Upper lobe of left lung (tissue), 6 donors: ENCODE measurements at regions not wholly inside any gene's neighbourhood (a gene's known extent, or its start where the extent isn't known, plus 50 kb on each side); places are given as distances from the start of the nearest gene placed in this dataset.

Experiments used
- ATAC-seq, 2 donors: fragments of 200-7000 bp; cut with Tn5 transposase; one replicate each; pipeline ENCODE4 v1.9.1; 2022; ENCODE audit warnings: mild to moderate bottlenecking in 2 of 2, moderate library complexity in 2 of 2; ENCODE audit not compliant: low FRiP score in 2 of 2
- DNase-seq, 2 donors: peaks; one replicate each; pipeline ENCODE4 v3.0.0-alpha.2; 2019 to 2020
- H3K27ac ChIP-seq, 4 donors: fragments of 200-600 bp; sonication (generic); one replicate each; pipeline ENCODE4 v1.5.1; 2016 to 2019
- H3K27me3 ChIP-seq, 4 donors: fragments of 200-600 bp; sonication (generic); one replicate each; pipeline ENCODE4 v1.5.1; 2017 to 2019
- H3K36me3 ChIP-seq, 4 donors: fragments of 200-600 bp; sonication (generic); one replicate each; pipeline ENCODE4 v1.5.1; 2016 to 2019
- H3K4me1 ChIP-seq, 4 donors: fragments of 200-600 bp; sonication (generic); one replicate each; pipeline ENCODE4 v1.5.1; 2018 to 2019
- H3K4me3 ChIP-seq, 4 donors: fragments of 200-600 bp; sonication (generic); one replicate each; pipeline ENCODE4 v1.5.1; 2017 to 2019; ENCODE audit warnings: mild to moderate bottlenecking in 2 of 4, moderate library complexity in 1 of 4
- H3K9me3 ChIP-seq, 4 donors: fragments of 200-600 bp; sonication (generic); one replicate each; pipeline ENCODE4 v1.5.1; 2018 to 2019
- CTCF ChIP-seq, 6 experiments: fragments of 450-650 bp in 4 of 6; fragments of 200-600 bp in 2 of 6; sonication (generic) in 2 of 6; IDR thresholded peaks; one replicate each; pipeline ENCODE4 v1.5.1; 2016 to 2019; ENCODE audit warnings: antibody characterized with exemption in 6 of 6
- EP300 ChIP-seq, 4 donors: sonication (generic); formaldehyde crosslinking; IDR thresholded peaks; one replicate each; pipeline ENCODE4 v1.5.1; 2017; ENCODE audit warnings: antibody characterized with exemption in 4 of 4, control low read depth in 2 of 4
- POLR2A ChIP-seq, 4 donors: fragments of 450-650 bp; IDR thresholded peaks; one replicate each; pipeline ENCODE4 v1.5.1; 2016 to 2017; ENCODE audit warnings: antibody characterized with exemption in 4 of 4, mild to moderate bottlenecking in 2 of 4
- POLR2AphosphoS5 ChIP-seq, 2 donors: sonication (generic); formaldehyde crosslinking; IDR thresholded peaks; one replicate each; pipeline ENCODE4 v1.5.1; 2017; ENCODE audit warnings: antibody characterized with exemption in 2 of 2
- WGBS, 2 donors: methylation state at CpG; one replicate each; pipeline ENCODE4 v1.1.5; 2017 to 2018; 5-methylcytosine and 5-hydroxymethylcytosine counted together
- donor health status: DM: no; HTN: no; CAD: no; lungs with moderate emphysema.
- donor health status: DM: no; HTN: yes; CAD: no; lungs with severe emphysema.

- H3K9me3 ChIP-seq, result no peaks in the 10 kb centered on the region
- ATAC-seq, result no peak
- no peak overlapping the region for H3K4me3 ChIP-seq
- no peaks in the 10 kb centered on the region for H3K36me3 ChIP-seq
- H3K27ac ChIP-seq, result no peak overlapping the region
- no peaks in the 10 kb centered on the region for H3K4me1 ChIP-seq
- no peaks in the 10 kb centered on the region for H3K27me3 ChIP-seq
- DNase-seq, result no peak
- WGBS, 2 donors, result 61 to 67% methylated on average over 3 of the region's 3 CpGs
- TF ChIP-seq POLR2AphosphoS5 (IDR thresholded peaks at IDR 0.05), result no peak
- TF ChIP-seq CTCF (IDR thresholded peaks at IDR 0.05), result no peak
- TF ChIP-seq POLR2A (IDR thresholded peaks at IDR 0.05), result no peak
- no peak for TF ChIP-seq EP300 (IDR thresholded peaks at IDR 0.05)
These were observed 1118.6 kb downstream of the SORCS3 start for GRCh38 chr10:105759669-105760068.

GRCh38 chr10:105758209-105758998 lies 1117.3 kb downstream of the SORCS3 start:
- H3K9me3 ChIP-seq, result no peaks in the 10 kb centered on the region
- DNase-seq (no peak), ATAC-seq (no peak)
- no peaks in the 10 kb centered on the region for H3K36me3 ChIP-seq
- TF ChIP-seq POLR2A (IDR thresholded peaks at IDR 0.05) (no peak), POLR2AphosphoS5 (IDR thresholded peaks at IDR 0.05) (no peak), EP300 (IDR thresholded peaks at IDR 0.05) (no peak), CTCF (IDR thresholded peaks at IDR 0.05) (no peak)
- no peaks in the 10 kb centered on the region for H3K27me3 ChIP-seq
- WGBS, 2 donors, result 85 to 91% methylated on average over 2 of the region's 2 CpGs
- H3K4me1 ChIP-seq, result no peaks in the 10 kb centered on the region
- no peak overlapping the region for H3K27ac ChIP-seq
- no peak overlapping the region for H3K4me3 ChIP-seq

GRCh38 chr10:105757302-105757701 lies 1116.2 kb downstream of the SORCS3 start:
- DNase-seq (no peak), ATAC-seq (no peak)
- no peak overlapping the region for H3K27ac ChIP-seq
- H3K4me1 ChIP-seq, result no peaks in the 10 kb centered on the region
- H3K36me3 ChIP-seq, result no peaks in the 10 kb centered on the region
- WGBS, 2 donors, result 48 to 54% methylated on average over 4 of the region's 4 CpGs
- no peaks in the 10 kb centered on the region for H3K27me3 ChIP-seq
- H3K4me3 ChIP-seq, result no peak overlapping the region
- TF ChIP-seq POLR2AphosphoS5 (IDR thresholded peaks at IDR 0.05) (no peak), CTCF (IDR thresholded peaks at IDR 0.05) (no peak), EP300 (IDR thresholded peaks at IDR 0.05) (no peak), POLR2A (IDR thresholded peaks at IDR 0.05) (no peak)
- no peaks in the 10 kb centered on the region for H3K9me3 ChIP-seq

GRCh38 chr10:105756386-105756785 lies 1115.3 kb downstream of the SORCS3 start:
- no peak for TF ChIP-seq POLR2A (IDR thresholded peaks at IDR 0.05)
- TF ChIP-seq POLR2AphosphoS5 (IDR thresholded peaks at IDR 0.05), result no peak
- no peak for TF ChIP-seq CTCF (IDR thresholded peaks at IDR 0.05)
- no peak for TF ChIP-seq EP300 (IDR thresholded peaks at IDR 0.05)
- Histone ChIP-seq H3K4me3 (no peak overlapping the region), H3K27me3 (no peaks in the 10 kb centered on the region), H3K36me3 (no peaks in the 10 kb centered on the region), H3K4me1 (no peaks in the 10 kb centered on the region), H3K27ac (no peak overlapping the region), H3K9me3 (no peaks in the 10 kb centered on the region)
- WGBS, 2 donors, result 34 to 37% methylated on average over 3 of the region's 3 CpGs
- DNase-seq, result no peak
- no peak for ATAC-seq

- H3K36me3 ChIP-seq, result no peaks in the 10 kb centered on the region
- no peak overlapping the region for H3K4me3 ChIP-seq
- no peak for TF ChIP-seq EP300 (IDR thresholded peaks at IDR 0.05)
- ATAC-seq, result no peak
- no peaks in the 10 kb centered on the region for H3K27me3 ChIP-seq
- DNase-seq, result no peak
- no peak overlapping the region for H3K27ac ChIP-seq
- H3K4me1 ChIP-seq, result no peaks in the 10 kb centered on the region
- 24 to 46% methylated on average over 1 of the region's 1 CpG for WGBS, 2 donors
- H3K9me3 ChIP-seq, result no peaks in the 10 kb centered on the region
These were observed 1110.6 kb downstream of the SORCS3 start for GRCh38 chr10:105751688-105752087.
